ENCODE measurements at regions not wholly inside any gene's neighbourhood (a gene's known extent, or its start where the extent isn't known, plus 50 kb on each side); places are given as distances from the start of the nearest gene placed in this dataset.

- TF ChIP-seq ZBTB43 (CRISPR knock-in tag; IDR thresholded peaks at IDR 0.05) (no peak), NR1H2 (CRISPR knock-in tag; IDR thresholded peaks at IDR 0.05) (no peak)
Observed at GRCh38 chr11:95671768-95672167, 117.8 kb downstream of the FAM76B start (continued).

- H3K36me3 Mint-ChIP-seq = no peaks in the 10 kb centered on the region
- no peak overlapping the region for H3K27ac Mint-ChIP-seq
- TF ChIP-seq JAZF1 (CRISPR knock-in tag; IDR thresholded peaks at IDR 0.05) = no peak
- no peak for TF ChIP-seq PRDM15 (CRISPR knock-in tag; IDR thresholded peaks at IDR 0.05)
- H3K9me3 Mint-ChIP-seq = no peaks in the 10 kb centered on the region
- H3K4me3 Mint-ChIP-seq = no peak overlapping the region
- no peak for DNase-seq (ENCODE audit: low spot score)
- H3K4me1 Mint-ChIP-seq = no peaks in the 10 kb centered on the region
- ChIA-PET POLR2A (no interaction called here), CTCF (no interaction called here)
- no peaks in the 10 kb centered on the region for H3K27me3 Mint-ChIP-seq (ENCODE audit: low read depth)
- no peak for ATAC-seq
Observed at GRCh38 chr11:95668131-95668530, 121.5 kb downstream of the FAM76B start.

GRCh38 chr11:95661162-95661561 lies 128.4 kb downstream of the FAM76B start:
- no peaks in the 10 kb centered on the region for H3K36me3 Mint-ChIP-seq
- no peaks in the 10 kb centered on the region for H3K27me3 Mint-ChIP-seq (ENCODE audit: low read depth)
- no peak overlapping the region for H3K4me3 Mint-ChIP-seq
- H3K4me1 Mint-ChIP-seq = peaks cover 7% of the 10 kb centered on the region
- H3K9me3 Mint-ChIP-seq = no peaks in the 10 kb centered on the region
- H3K27ac Mint-ChIP-seq = no peak overlapping the region
- DNase-seq (ENCODE audit: low spot score) (no peak), ATAC-seq (no peak)
- CTCF ChIA-PET = interaction anchor here (2.1 kb wide), 1 partner anchor 44 kb away, joined by 6 read pairs; no protein-coding TSS in a partner anchor
- POLR2A ChIA-PET = no interaction called here
- TF ChIP-seq ZNF317 (CRISPR knock-in tag; IDR thresholded peaks at IDR 0.05; ENCODE audit: borderline replicate concordance, low read depth) (no peak), NFYB (CRISPR knock-in tag; conservative IDR thresholded peaks at IDR 0.05; ENCODE audit: low read depth) (no peak), ATF2 (CRISPR knock-in tag; IDR thresholded peaks at IDR 0.05; ENCODE audit: borderline replicate concordance, low read depth) (no peak), HMGXB4 (CRISPR knock-in tag; IDR thresholded peaks at IDR 0.05) (no peak), AR (CRISPR knock-in tag; IDR thresholded peaks at IDR 0.05) (no peak), RORB (CRISPR knock-in tag; IDR thresholded peaks at IDR 0.05) (no peak), PRRX2 (CRISPR knock-in tag; IDR thresholded peaks at IDR 0.05) (no peak), FOXJ3 (CRISPR knock-in tag; IDR thresholded peaks at IDR 0.05; ENCODE audit: borderline replicate concordance) (no peak), NR2C2 (CRISPR knock-in tag; IDR thresholded peaks at IDR 0.05) (no peak), CBFB (CRISPR knock-in tag; IDR thresholded peaks at IDR 0.05; ENCODE audit: low read depth) (no peak), ZNF532 (CRISPR knock-in tag; IDR thresholded peaks at IDR 0.05; ENCODE audit: borderline replicate concordance) (no peak), MAX (CRISPR knock-in tag; IDR thresholded peaks at IDR 0.05) (no peak), ZNF263 (CRISPR knock-in tag; IDR thresholded peaks at IDR 0.05; ENCODE audit: low read depth) (no peak), FOXK1 (CRISPR knock-in tag; IDR thresholded peaks at IDR 0.05) (no peak)

Measured in WTC11 (cell line).